WTC11 (cell line): ENCODE measurements at regions not wholly inside any gene's neighbourhood (a gene's known extent, or its start where the extent isn't known, plus 50 kb on each side); places are given as distances from the start of the nearest gene placed in this dataset.

Experiments used
- ATAC-seq: fragments of 200-7000 bp; cut with Tn5 transposase; 2 replicates; pipeline ENCODE4 v1.10.0; 2021; ENCODE audit warnings: mild to moderate bottlenecking, moderate library complexity
- CTCF ChIA-PET: fragments of 300-600 bp; sonication (Branson Sonifier 250); formaldehyde crosslinking; loops from one replicate; lab custom pipeline; 2021; ENCODE audit warnings: antibody characterized with exemption; lab: Charles Lee
- POLR2A ChIA-PET: fragments of 350-600 bp; sonication (Branson Sonifier 250); formaldehyde crosslinking; loops from one replicate; lab custom pipeline; 2021; ENCODE audit warnings: antibody characterized with exemption; lab: Charles Lee
- DNase-seq: peaks from one replicate; pipeline ENCODE4 v3.0.0; 2021; ENCODE audit warnings: low spot score
- H3K27ac Mint-ChIP-seq: 2 replicates; pipeline ENCODE4 v1.8.0; 2021; ENCODE audit warnings: mixed read lengths
- H3K27me3 Mint-ChIP-seq: 2 replicates; pipeline ENCODE4 v1.8.0; 2021; ENCODE audit warnings: low read depth, mild to moderate bottlenecking, moderate library complexity, mixed read lengths
- H3K36me3 Mint-ChIP-seq: 2 replicates; pipeline ENCODE4 v1.8.0; 2021; ENCODE audit warnings: mixed read lengths
- H3K4me1 Mint-ChIP-seq: 2 replicates; pipeline ENCODE4 v1.8.0; 2022; ENCODE audit warnings: mixed read lengths
- H3K4me3 Mint-ChIP-seq: 2 replicates; pipeline ENCODE4 v1.8.0; 2021; ENCODE audit warnings: mild to moderate bottlenecking, moderate library complexity, mixed read lengths
- H3K9me3 Mint-ChIP-seq: 2 replicates; pipeline ENCODE4 v1.8.0; 2021; ENCODE audit warnings: mixed read lengths
- ATF1 ChIP-seq: sonication (generic); formaldehyde crosslinking; IDR thresholded peaks from 2 replicates; pipeline ENCODE4 v1.8.1; 2023; ENCODE audit warnings: mild to moderate bottlenecking, moderate library complexity, missing genetic modification reagents
- ATF3 ChIP-seq: sonication (generic); formaldehyde crosslinking; conservative IDR thresholded peaks from 2 replicates; pipeline ENCODE4 v1.8.1; 2022; ENCODE audit warnings: mild to moderate bottlenecking, missing genetic modification reagents
- ATF6 ChIP-seq: sonication (generic); formaldehyde crosslinking; IDR thresholded peaks from 2 replicates; pipeline ENCODE4 v1.8.1; 2023; ENCODE audit warnings: mild to moderate bottlenecking, missing genetic modification reagents
- CBFB ChIP-seq: sonication (generic); formaldehyde crosslinking; IDR thresholded peaks from 2 replicates; pipeline ENCODE4 v1.8.1; 2022; ENCODE audit warnings: mild to moderate bottlenecking, low read depth, missing genetic modification reagents
- ELF4 ChIP-seq: sonication (generic); formaldehyde crosslinking; IDR thresholded peaks from 2 replicates; pipeline ENCODE4 v1.8.1; 2022; ENCODE audit warnings: low read depth, mild to moderate bottlenecking, moderate library complexity, missing genetic modification reagents
- ERG ChIP-seq: fragments of 250-450 bp; sonication (Bioruptor Pico); IDR thresholded peaks from 2 replicates; pipeline ENCODE4 v1.8.0; 2021; ENCODE audit warnings: mild to moderate bottlenecking
- ETV6 ChIP-seq: sonication (generic); formaldehyde crosslinking; IDR thresholded peaks from 2 replicates; pipeline ENCODE4 v1.8.1; 2022; ENCODE audit warnings: mild to moderate bottlenecking, missing genetic modification reagents
- HMGXB4 ChIP-seq: sonication (generic); formaldehyde crosslinking; IDR thresholded peaks from 2 replicates; pipeline ENCODE4 v1.8.1; 2023; ENCODE audit warnings: mild to moderate bottlenecking, moderate library complexity, missing genetic modification reagents
- KAT7 ChIP-seq: sonication (generic); formaldehyde crosslinking; IDR thresholded peaks from 2 replicates; pipeline ENCODE4 v1.8.1; 2023; ENCODE audit warnings: missing genetic modification reagents, mild to moderate bottlenecking, borderline replicate concordance
- MAX ChIP-seq: sonication (generic); formaldehyde crosslinking; IDR thresholded peaks from 2 replicates; pipeline ENCODE4 v1.8.0; 2022; ENCODE audit warnings: mild to moderate bottlenecking, missing genetic modification reagents
- MLX ChIP-seq: sonication (generic); formaldehyde crosslinking; IDR thresholded peaks from 2 replicates; pipeline ENCODE4 v1.8.1; 2023; ENCODE audit warnings: mild to moderate bottlenecking, missing genetic modification reagents, moderate library complexity
- USF1 ChIP-seq: sonication (generic); formaldehyde crosslinking; IDR thresholded peaks from 2 replicates; pipeline ENCODE4 v1.8.0; 2022; ENCODE audit warnings: mild to moderate bottlenecking, missing genetic modification reagents
- USF2 ChIP-seq: sonication (generic); formaldehyde crosslinking; IDR thresholded peaks from 2 replicates; pipeline ENCODE4 v1.8.1; 2023; ENCODE audit warnings: mild to moderate bottlenecking, missing genetic modification reagents, moderate library complexity
- ZBTB43 ChIP-seq: sonication (generic); formaldehyde crosslinking; IDR thresholded peaks from 2 replicates; pipeline ENCODE4 v1.8.1; 2023; ENCODE audit warnings: mild to moderate bottlenecking, missing genetic modification reagents
- ZNF232 ChIP-seq: sonication (generic); formaldehyde crosslinking; IDR thresholded peaks from 2 replicates; pipeline ENCODE4 v1.8.0; 2022; ENCODE audit warnings: mild to moderate bottlenecking, missing genetic modification reagents
- ZNF425 ChIP-seq: fragments of 250-450 bp; sonication (Bioruptor Pico); conservative IDR thresholded peaks from 2 replicates; pipeline ENCODE4 v1.9.0; 2021; ENCODE audit warnings: mild to moderate bottlenecking

- TF ChIP-seq ATF6 (CRISPR knock-in tag) (no peak), MAX (CRISPR knock-in tag) (no peak; the same call in 1 of the 2 replicates), USF2 (no peak), ETV6 (CRISPR knock-in tag) (no peak), ATF1 (no peak), ATF3 (CRISPR knock-in tag) (no peak), KAT7 (CRISPR knock-in tag) (no peak), CBFB (CRISPR knock-in tag) (no peak), ZNF425 (CRISPR knock-in tag) (no peak), MLX (CRISPR knock-in tag) (no peak)
Observed at GRCh38 chr7:114085592-114086501, 167.0 kb upstream of the PPP1R3A start (continued).

GRCh38 chr7:114085313-114085591 lies 166.4 kb upstream of the PPP1R3A start:
- ATAC-seq (peak; percentile 21), DNase-seq (peak; percentile 35)
- no peaks in the 10 kb centered on the region for H3K36me3 Mint-ChIP-seq
- H3K4me3 Mint-ChIP-seq: peak overlapping the region; percentile 96
- TF ChIP-seq ELF4 (CRISPR knock-in tag) (no peak), ZNF232 (0 out of 2 replicates have a peak, but pooled peaks have one; percentile 31), USF1 (CRISPR knock-in tag) (no peak), ZBTB43 (no peak), ERG (no peak), HMGXB4 (peak; percentile 54; the same call in 1 of the 2 replicates)
- peaks cover 31% of the 10 kb centered on the region for H3K4me1 Mint-ChIP-seq
- H3K9me3 Mint-ChIP-seq: no peaks in the 10 kb centered on the region
- peak overlapping the region; percentile 95 for H3K27ac Mint-ChIP-seq
- H3K27me3 Mint-ChIP-seq: peaks cover 83% of the 10 kb centered on the region
- ChIA-PET POLR2A (interaction anchor here (0.7 kb wide), 1 partner anchor 55 kb away, joined by 3 read pairs; no protein-coding TSS in a partner anchor), CTCF (interaction anchor here (0.6 kb wide), 1 partner anchor 673 kb away, joined by 4 read pairs; no protein-coding TSS in a partner anchor)
